GM12874 (cell line): ENCODE measurements at regions not wholly inside any gene's neighbourhood (a gene's known extent, or its start where the extent isn't known, plus 50 kb on each side); places are given as distances from the start of the nearest gene placed in this dataset.

ENCODE experiments used
- CTCF ChIP-seq: IDR thresholded peaks from 2 replicates; pipeline ENCODE4 v1.5.1; 2011; ENCODE audit warnings: low read depth, mild to moderate bottlenecking, control low read depth, low read length, moderate library complexity; ENCODE audit not compliant: insufficient read depth

DNA sequence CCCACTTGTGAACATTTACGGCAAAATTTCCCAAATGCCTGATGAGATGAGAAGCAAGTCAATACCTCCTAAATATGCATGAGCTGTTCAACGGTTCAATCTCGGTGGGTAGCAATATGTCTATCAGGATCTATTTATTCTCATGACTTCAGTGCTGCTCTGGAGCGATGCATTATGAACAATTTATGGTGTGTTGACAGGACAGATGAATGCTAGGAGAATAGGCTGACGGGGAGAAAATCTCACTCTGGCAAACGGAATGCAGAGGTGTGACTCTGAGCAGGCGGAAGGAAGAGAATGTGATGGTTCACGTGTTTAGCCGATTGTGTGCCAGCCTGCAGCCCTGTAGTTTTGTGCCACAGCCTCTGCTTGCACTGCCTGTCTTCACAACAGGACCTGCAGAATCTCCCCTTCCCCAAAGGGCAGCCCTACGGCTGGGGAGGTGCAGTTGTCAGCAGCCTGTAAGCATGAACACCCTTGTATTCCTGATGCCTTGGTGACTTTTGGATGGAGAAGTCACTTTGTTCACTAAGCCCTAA is 345.2 kb downstream of the PHKB start:
- TF ChIP-seq CTCF = no peak

GRCh38 chr16:47787696-47788095 is 326.6 kb downstream of the PHKB start:
- TF ChIP-seq CTCF = no peak

DNA sequence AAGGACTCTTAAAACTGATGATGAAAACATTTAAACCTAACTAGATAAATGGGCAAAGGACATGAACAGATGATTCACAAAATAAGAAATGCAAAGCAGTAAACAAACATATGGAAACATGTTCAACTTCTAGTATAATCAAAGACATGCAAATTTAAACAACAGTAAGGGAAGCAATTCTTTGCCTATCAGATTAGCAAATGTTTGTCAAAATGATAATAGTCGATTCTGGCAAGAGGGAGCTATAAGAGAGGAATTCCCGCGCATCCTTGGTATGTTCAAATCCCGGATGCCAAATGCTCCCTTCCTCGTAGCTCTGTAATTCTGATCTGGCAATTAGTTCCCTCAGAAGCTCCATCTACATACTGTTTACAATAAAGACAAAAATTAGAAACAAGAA is 320.5 kb downstream of the PHKB start:
- TF ChIP-seq CTCF = no peak

- no peak for TF ChIP-seq CTCF
Observed at GRCh38 chr16:47780213-47780875, 319.2 kb downstream of the PHKB start.

- TF ChIP-seq CTCF = no peak
Observed at GRCh38 chr16:47779201-47780016, 318.3 kb downstream of the PHKB start.

- TF ChIP-seq CTCF = no peak
Observed at GRCh38 chr16:47778106-47778801, 317.1 kb downstream of the PHKB start.

- no peak for TF ChIP-seq CTCF
Observed at GRCh38 chr16:47777220-47777619, 316.1 kb downstream of the PHKB start.
